HFF-Myc (cell line): ENCODE measurements at regions not wholly inside any gene's neighbourhood (a gene's known extent, or its start where the extent isn't known, plus 50 kb on each side); places are given as distances from the start of the nearest gene placed in this dataset.

Experiments used
- DNase-seq: peaks from one replicate; pipeline ENCODE4 v3.0.0-alpha.2; 2011; ENCODE audit warnings: low read depth; ENCODE audit errors: extremely low read depth
- H3K4me3 ChIP-seq: replicated peaks from 2 replicates; pipeline ENCODE4 v1.5.1; 2011; ENCODE audit warnings: low read depth, mild to moderate bottlenecking, control low read depth, low read length
- CTCF ChIP-seq: IDR thresholded peaks from 2 replicates; pipeline ENCODE4 v1.5.1; 2012; ENCODE audit warnings: mild to moderate bottlenecking, low read depth, low read length, control low read depth; ENCODE audit errors: missing control alignments

- no peak for DNase-seq
- no peak for TF ChIP-seq CTCF
- H3K4me3 ChIP-seq, result no peak overlapping the region
These were observed 1337.5 kb downstream of the FSTL5 start for GRCh38 chr4:160826339-160826679.

GRCh38 chr4:160831165-160831922, 1332.5 kb downstream of the FSTL5 start:
- no peak for TF ChIP-seq CTCF
- no peak overlapping the region for H3K4me3 ChIP-seq
- DNase-seq, result no peak

GRCh38 chr4:160835789-160836188, 1328.0 kb downstream of the FSTL5 start:
- TF ChIP-seq CTCF, result no peak
- no peak for DNase-seq
- H3K4me3 ChIP-seq, result no peak overlapping the region

- TF ChIP-seq CTCF, result no peak
- no peak for DNase-seq
- no peak overlapping the region for H3K4me3 ChIP-seq
These were observed 1327.4 kb downstream of the FSTL5 start for GRCh38 chr4:160836431-160836830.

- no peak for DNase-seq
- H3K4me3 ChIP-seq, result no peak overlapping the region
- TF ChIP-seq CTCF, result no peak
These were observed 1317.7 kb downstream of the FSTL5 start for GRCh38 chr4:160846121-160846520.

GRCh38 chr4:160847228-160847627, 1316.6 kb downstream of the FSTL5 start:
- H3K4me3 ChIP-seq, result no peak overlapping the region
- TF ChIP-seq CTCF, result no peak
- no peak for DNase-seq

- DNase-seq, result no peak
- H3K4me3 ChIP-seq, result no peak overlapping the region
- TF ChIP-seq CTCF, result no peak
These were observed 1315.3 kb downstream of the FSTL5 start for GRCh38 chr4:160848489-160848888.
